ENCODE measurements at regions not wholly inside any gene's neighbourhood (a gene's known extent, or its start where the extent isn't known, plus 50 kb on each side); places are given as distances from the start of the nearest gene placed in this dataset.
A peak's percentile ranks its signal among the peaks of the same experiment; 100 is the strongest.

- Histone ChIP-seq H3K4me2 (no peak overlapping the region), H3K4me3 (ENCODE audit: low read depth in 2 of 2, low read length in 1 of 2) (no peak overlapping the region), H3F3A (replicated peaks; ENCODE audit: insufficient read depth) (no peaks in the 10 kb centered on the region), H3K9me3 (no peaks in the 10 kb centered on the region), H3K4me1 (ENCODE audit: control insufficient read depth in 1 of 2, insufficient read depth in 2 of 2, low read depth in 1 of 2, low read length in 1 of 2) (peaks cover 0 to 36% of the 10 kb centered on the region in 2 experiments; a peak in 1 of 4 replicates), H3K9me2 (no peaks in the 10 kb centered on the region), H3K36me3 (replicated peaks in 1 of 2; ENCODE audit: control insufficient read depth in 1 of 2, insufficient read depth in 2 of 2, low read length in 1 of 2) (no peaks in the 10 kb centered on the region), H2AFZ (ENCODE audit: low read depth) (no peak overlapping the region), H3K9ac (no peak overlapping the region), H3K27ac (ENCODE audit: low read depth in 2 of 2, low read length in 1 of 2) (peak overlapping the region in 1 of 2 experiments; percentile 22; a peak in 1 of 4 replicates), H3K27me3 (ENCODE audit: insufficient read depth) (no peaks in the 10 kb centered on the region), H3K79me2 (ENCODE audit: insufficient read depth) (no peaks in the 10 kb centered on the region), H4K20me1 (ENCODE audit: insufficient read depth) (no peaks in the 10 kb centered on the region)
- ChIA-PET CTCF (interaction anchor here (1.1 to 1.9 kb wide), 3 partner anchors 8 to 986 kb away, joined by 3 to 6 read pairs (median 5); no protein-coding TSS in a partner anchor), POLR2A (interaction anchor here (1.2 kb wide), 1 partner anchor 202 kb away, joined by 3 read pairs; no protein-coding TSS in a partner anchor)
- WGBS (ENCODE audit: low lambda C conversion rate), result 17% methylated on average over 1 of the region's 1 CpG
- no peak for DNase-seq
- TF ChIP-seq FOXJ3 (CRISPR knock-in tag; IDR thresholded peaks at IDR 0.05) (no peak), CTCF (IDR thresholded peaks at IDR 0.05) (no peak), POLR2AphosphoS5 (IDR thresholded peaks at IDR 0.05; ENCODE audit: low read depth, low read length) (no peak), FOXM1 (IDR thresholded peaks at IDR 0.05; ENCODE audit: low read depth) (no peak), PBX3 (IDR thresholded peaks at IDR 0.05) (no peak), MAX (IDR thresholded peaks at IDR 0.05; ENCODE audit: low read depth) (no peak), TCF12 (IDR thresholded peaks at IDR 0.05) (no peak), EP300 (IDR thresholded peaks at IDR 0.05; ENCODE audit: borderline replicate concordance in 1 of 2, low read depth in 1 of 2, low read length in 1 of 2) (no peak), REST (IDR thresholded peaks at IDR 0.05; ENCODE audit: low read depth, low read length) (no peak), YY1 (IDR thresholded peaks at IDR 0.05; ENCODE audit: low read depth) (no peak), RCOR1 (IDR thresholded peaks at IDR 0.05; ENCODE audit: low read length) (no peak), EZH2phosphoT487 (IDR thresholded peaks at IDR 0.05; ENCODE audit: borderline replicate concordance, low read depth) (no peak), CHD2 (IDR thresholded peaks at IDR 0.05; ENCODE audit: low read length, partially characterized antibody) (no peak), SIN3A (IDR thresholded peaks at IDR 0.05; ENCODE audit: borderline replicate concordance, low read depth, low read length) (no peak), ZBTB33 (IDR thresholded peaks at IDR 0.05; ENCODE audit: borderline replicate concordance, low read depth) (no peak), SMC3 (IDR thresholded peaks at IDR 0.05; ENCODE audit: low read depth, low read length) (no peak), TEAD4 (IDR thresholded peaks at IDR 0.05; ENCODE audit: borderline replicate concordance, insufficient read depth) (no peak), GATA2 (CRISPR knock-in tag; IDR thresholded peaks at IDR 0.05) (no peak), FOSL2 (IDR thresholded peaks at IDR 0.05; ENCODE audit: borderline replicate concordance, low read depth) (no peak), NFIC (IDR thresholded peaks at IDR 0.05; ENCODE audit: borderline replicate concordance) (no peak)
Measured at GRCh38 chr6:40336296-40336695, 250.9 kb downstream of the LRFN2 start.
